ENCODE measurements at regions not wholly inside any gene's neighbourhood (a gene's known extent, or its start where the extent isn't known, plus 50 kb on each side); places are given as distances from the start of the nearest gene placed in this dataset.

DNA sequence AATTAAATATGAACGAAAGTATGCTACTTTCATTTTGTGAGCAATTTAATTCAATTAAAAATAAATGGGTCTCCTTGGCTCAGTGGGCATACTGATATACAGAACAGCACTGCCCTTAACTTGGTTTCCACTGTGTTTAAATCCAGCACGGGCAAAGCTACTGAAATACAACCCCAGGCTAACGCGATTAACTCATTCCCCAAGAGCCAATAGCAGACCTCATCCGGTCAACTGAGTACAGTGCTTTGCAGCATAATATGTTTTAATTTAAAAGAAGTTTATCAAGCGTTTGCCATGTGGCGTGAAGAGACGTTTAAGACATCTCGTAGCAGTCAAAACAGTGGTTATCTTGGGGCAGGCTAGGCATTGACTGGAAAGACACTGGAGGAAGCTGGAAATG is 118.6 kb downstream of the PROX1 start:
- TF ChIP-seq, protein P1, sequence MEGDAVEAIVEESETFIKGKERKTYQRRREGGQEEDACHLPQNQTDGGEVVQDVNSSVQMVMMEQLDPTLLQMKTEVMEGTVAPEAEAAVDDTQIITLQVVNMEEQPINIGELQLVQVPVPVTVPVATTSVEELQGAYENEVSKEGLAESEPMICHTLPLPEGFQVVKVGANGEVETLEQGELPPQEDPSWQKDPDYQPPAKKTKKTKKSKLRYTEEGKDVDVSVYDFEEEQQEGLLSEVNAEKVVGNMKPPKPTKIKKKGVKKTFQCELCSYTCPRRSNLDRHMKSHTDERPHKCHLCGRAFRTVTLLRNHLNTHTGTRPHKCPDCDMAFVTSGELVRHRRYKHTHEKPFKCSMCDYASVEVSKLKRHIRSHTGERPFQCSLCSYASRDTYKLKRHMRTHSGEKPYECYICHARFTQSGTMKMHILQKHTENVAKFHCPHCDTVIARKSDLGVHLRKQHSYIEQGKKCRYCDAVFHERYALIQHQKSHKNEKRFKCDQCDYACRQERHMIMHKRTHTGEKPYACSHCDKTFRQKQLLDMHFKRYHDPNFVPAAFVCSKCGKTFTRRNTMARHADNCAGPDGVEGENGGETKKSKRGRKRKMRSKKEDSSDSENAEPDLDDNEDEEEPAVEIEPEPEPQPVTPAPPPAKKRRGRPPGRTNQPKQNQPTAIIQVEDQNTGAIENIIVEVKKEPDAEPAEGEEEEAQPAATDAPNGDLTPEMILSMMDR (IDR thresholded peaks at IDR 0.05) = no peak
- TF ChIP-seq POLR2AphosphoS5 (IDR thresholded peaks at IDR 0.05) (no peak), POLR2A (IDR thresholded peaks at IDR 0.05; ENCODE audit: low read depth) (no peak)

All from esophagus muscularis mucosa (tissue), 3 donors.